HG03139 (cell line): ENCODE measurements at regions not wholly inside any gene's neighbourhood (a gene's known extent, or its start where the extent isn't known, plus 50 kb on each side); places are given as distances from the start of the nearest gene placed in this dataset.

ENCODE experiments used
- ATAC-seq: cut with Tn5 transposase; IDR thresholded peaks from one replicate; pipeline ENCODE4 v1.9.1; 2021; ENCODE audit not compliant: unreplicated experiment

GRCh38 chr18:74023220-74023619 is 124.4 kb downstream of the FBXO15 start:
- no peak for ATAC-seq

- no peak for ATAC-seq
These were observed 127.8 kb downstream of the FBXO15 start for GRCh38 chr18:74019864-74020263.

GRCh38 chr18:74013955-74014354 is 133.7 kb downstream of the FBXO15 start:
- no peak for ATAC-seq

- no peak for ATAC-seq
These were observed 134.5 kb downstream of the FBXO15 start for GRCh38 chr18:74012954-74013630.

GRCh38 chr18:74006143-74006542 is 141.5 kb downstream of the FBXO15 start:
- ATAC-seq: no peak

- no peak for ATAC-seq
These were observed 142.1 kb downstream of the FBXO15 start for GRCh38 chr18:74005320-74006109.

GRCh38 chr18:73992242-73993022 is 155.2 kb downstream of the FBXO15 start:
- ATAC-seq: no peak

GRCh38 chr18:73991570-73991969 is 156.1 kb downstream of the FBXO15 start:
- no peak for ATAC-seq

GRCh38 chr18:73990258-73990657 is 157.4 kb downstream of the FBXO15 start:
- ATAC-seq: no peak

- ATAC-seq: no peak
These were observed 160.2 kb downstream of the FBXO15 start for GRCh38 chr18:73987247-73987980.

- no peak for ATAC-seq
These were observed 160.9 kb downstream of the FBXO15 start for GRCh38 chr18:73986711-73987110.

- ATAC-seq: no peak
These were observed 161.6 kb downstream of the FBXO15 start for GRCh38 chr18:73985855-73986625.

GRCh38 chr18:73983970-73984369 is 163.7 kb downstream of the FBXO15 start:
- ATAC-seq: no peak

- ATAC-seq: no peak
These were observed 164.1 kb downstream of the FBXO15 start for GRCh38 chr18:73983496-73983895.

GRCh38 chr18:73981796-73982195 is 165.8 kb downstream of the FBXO15 start:
- ATAC-seq: no peak

- no peak for ATAC-seq
These were observed 167.2 kb downstream of the FBXO15 start for GRCh38 chr18:73980289-73980979.

- ATAC-seq: no peak
These were observed 167.9 kb downstream of the FBXO15 start for GRCh38 chr18:73979742-73980141.

- ATAC-seq: no peak
These were observed 171.2 kb downstream of the FBXO15 start for GRCh38 chr18:73976433-73976832.

GRCh38 chr18:73975266-73975665 is 172.4 kb downstream of the FBXO15 start:
- ATAC-seq: no peak

GRCh38 chr18:73973972-73974371 is 173.7 kb downstream of the FBXO15 start:
- no peak for ATAC-seq
